Smooth muscle cell of the brain vasculature (primary cell): ENCODE measurements at regions not wholly inside any gene's neighbourhood (a gene's known extent, or its start where the extent isn't known, plus 50 kb on each side); places are given as distances from the start of the nearest gene placed in this dataset.

Experiments
- DNase-seq: peaks from one replicate; pipeline ENCODE4 v3.0.0-alpha.2; 2012; ENCODE audit warnings: low read depth, low spot score

GRCh38 chr2:15779381-15780041 is 160.8 kb upstream of the MYCN start:
- DNase-seq: no peak

GRCh38 chr2:15780234-15780633 is 160.1 kb upstream of the MYCN start:
- DNase-seq: no peak

- DNase-seq: no peak
Observed at GRCh38 chr2:15780912-15781574, 159.3 kb upstream of the MYCN start.

DNA sequence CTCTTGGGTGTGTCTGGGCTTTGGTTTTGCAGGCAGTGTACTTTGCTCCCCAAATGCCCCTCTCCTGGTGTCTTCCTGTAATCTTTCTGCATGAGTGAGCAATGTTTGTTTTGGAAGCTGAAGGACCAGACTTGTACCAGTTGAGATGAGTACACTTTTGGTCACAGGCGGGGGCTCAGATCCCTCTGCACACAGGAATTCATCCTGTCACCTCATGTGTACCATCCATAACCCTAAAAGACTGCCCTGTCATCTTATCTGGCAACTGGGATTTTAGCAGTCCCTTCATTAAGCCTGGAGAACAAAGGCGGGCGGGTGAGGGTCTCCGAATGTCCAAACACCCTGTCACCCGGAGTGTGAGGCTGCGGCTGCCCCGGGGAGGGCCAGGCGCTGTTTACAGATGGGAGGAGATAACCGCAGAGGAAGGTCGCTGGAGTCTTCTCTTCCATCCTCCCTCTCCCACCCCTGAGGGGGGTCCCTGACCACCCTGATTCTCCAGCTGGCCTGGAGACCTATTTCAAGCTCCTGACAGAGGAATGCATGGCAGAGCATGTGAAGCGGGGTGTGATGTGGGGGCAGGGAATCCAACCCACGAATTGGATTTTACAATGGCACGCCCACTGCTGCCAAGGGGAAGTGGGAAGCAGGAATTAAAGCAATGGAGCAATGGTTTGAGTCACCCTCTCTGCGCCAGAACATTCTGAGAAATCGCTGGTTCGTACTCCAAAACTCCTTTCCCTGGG is 158.2 kb upstream of the MYCN start:
- DNase-seq: no peak

DNA sequence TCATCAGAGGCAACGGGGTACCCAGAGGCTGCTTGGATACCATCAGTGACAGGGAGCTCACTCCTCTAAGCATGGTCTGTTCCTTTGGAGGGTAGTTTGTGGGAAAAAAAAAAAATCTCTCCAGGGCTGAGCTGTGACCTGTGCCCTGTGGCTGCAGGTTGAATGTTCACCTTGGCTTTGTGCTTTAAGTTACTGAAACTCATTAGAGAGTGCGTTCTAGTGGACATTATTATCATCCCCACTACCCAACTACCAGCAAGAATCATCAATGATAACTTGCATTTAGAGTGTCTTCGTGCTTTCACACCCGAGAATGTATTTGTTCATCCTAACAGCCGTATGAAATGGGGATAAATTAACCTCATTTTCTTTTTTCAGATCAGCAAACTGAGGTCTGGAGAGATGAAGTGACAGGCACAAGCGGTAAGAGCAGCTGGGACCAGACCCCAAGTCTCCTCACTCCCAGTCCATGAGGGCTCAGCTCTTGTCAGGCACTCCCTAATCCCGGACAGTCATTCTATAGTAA is 157.5 kb upstream of the MYCN start:
- no peak for DNase-seq

GRCh38 chr2:15783489-15783888 is 156.9 kb upstream of the MYCN start:
- no peak for DNase-seq

DNA sequence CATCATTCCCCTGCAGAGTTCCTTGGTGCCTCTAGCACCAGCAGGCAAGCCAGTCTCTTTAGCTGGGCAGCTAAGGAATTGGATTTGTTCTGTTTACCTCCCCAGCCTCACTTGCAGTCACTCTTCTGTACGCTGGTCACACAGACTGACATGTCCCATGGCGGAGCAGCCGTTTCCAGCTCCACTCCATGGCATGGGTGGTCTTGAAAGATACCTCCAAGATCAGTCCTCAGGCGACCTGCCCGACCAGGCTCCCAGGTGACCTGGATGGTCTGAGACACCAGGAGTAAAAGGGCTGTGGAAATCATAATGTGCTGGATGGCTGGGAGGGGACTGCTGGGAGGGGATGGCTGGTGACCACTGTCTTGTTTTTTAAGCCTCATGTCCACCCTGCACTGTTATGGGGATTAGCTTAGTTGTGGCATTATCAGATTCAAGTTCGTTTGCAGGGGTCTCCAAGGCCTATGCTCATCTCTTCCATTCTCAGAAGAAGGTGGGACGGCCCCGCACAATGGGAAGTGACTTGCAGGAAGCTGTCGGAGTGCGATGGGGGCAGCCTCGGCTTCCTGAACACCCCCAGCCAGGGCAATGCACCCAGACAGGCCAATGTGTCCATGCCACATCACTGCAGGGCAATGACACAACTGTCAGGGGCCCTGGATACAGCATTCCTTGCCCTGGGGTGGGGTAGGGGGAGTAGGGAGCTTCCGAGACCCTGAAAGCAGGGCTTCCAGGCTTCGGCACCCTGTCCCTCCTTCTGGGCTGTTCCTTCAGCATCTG is 156.1 kb upstream of the MYCN start:
- DNase-seq: no peak

DNA sequence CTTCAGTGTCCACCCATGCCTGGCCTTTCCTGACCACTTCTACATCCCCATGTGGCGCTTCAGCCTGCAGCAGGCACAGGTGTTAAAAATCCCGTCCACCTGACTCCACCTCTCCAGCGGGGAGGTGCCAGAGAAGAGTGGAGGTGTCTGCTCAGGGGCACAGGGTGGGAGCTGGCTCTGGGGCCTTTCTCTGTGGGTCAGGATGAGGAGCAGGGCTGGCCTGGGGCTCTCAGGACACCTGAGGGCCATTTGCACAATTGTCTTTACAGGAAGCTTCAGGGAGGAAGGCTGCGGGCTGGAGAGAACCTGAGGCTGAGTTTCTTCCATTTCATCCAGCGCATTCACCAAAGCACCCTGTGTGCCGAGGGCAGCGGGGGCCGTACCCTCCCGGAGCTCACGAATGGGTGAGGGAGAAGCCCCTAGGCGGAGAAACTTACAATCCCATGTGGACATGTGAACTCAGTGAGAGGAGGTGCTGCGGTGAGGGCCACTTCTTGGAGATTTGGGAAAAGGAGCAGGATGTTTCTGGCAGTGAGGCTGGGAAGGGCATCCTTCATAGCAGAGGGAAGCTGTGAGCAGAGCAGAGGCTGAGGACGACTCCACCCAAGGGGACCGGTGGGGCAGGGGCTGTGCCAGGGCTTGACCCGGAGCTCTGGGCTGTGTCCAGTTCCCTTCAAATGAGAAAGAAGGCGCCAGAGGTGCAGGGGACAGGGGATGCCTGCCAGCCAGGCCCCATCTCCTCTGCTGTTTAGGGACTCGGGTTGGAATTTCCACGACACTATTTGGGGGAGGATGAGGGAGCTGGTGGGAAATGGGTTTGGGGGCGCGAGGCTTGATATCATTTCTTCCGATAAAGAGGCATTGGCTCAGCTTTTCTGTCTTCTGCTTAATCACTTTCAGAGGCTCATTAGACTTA is 155.2 kb upstream of the MYCN start:
- no peak for DNase-seq

- no peak for DNase-seq
Observed at GRCh38 chr2:15786003-15786654, 154.2 kb upstream of the MYCN start.

DNA sequence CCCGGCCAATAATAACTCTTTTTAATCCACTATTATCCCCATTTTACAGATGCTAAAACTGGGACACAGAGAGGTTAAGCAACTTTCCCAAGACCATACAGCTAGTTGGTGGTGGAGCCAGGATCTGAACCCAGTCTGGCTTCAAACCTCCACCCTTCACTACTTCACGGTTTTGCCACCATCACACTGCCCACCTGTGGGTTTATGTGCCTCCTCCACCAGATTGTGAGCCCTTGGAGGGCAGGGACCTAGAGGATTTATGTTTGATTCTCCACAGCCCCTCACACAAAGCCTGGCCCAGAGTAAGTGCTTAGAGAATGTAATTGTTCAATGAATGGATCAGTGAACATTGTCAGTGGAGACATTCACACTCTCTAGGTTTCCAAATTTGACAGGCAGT is 153.4 kb upstream of the MYCN start:
- no peak for DNase-seq

DNA sequence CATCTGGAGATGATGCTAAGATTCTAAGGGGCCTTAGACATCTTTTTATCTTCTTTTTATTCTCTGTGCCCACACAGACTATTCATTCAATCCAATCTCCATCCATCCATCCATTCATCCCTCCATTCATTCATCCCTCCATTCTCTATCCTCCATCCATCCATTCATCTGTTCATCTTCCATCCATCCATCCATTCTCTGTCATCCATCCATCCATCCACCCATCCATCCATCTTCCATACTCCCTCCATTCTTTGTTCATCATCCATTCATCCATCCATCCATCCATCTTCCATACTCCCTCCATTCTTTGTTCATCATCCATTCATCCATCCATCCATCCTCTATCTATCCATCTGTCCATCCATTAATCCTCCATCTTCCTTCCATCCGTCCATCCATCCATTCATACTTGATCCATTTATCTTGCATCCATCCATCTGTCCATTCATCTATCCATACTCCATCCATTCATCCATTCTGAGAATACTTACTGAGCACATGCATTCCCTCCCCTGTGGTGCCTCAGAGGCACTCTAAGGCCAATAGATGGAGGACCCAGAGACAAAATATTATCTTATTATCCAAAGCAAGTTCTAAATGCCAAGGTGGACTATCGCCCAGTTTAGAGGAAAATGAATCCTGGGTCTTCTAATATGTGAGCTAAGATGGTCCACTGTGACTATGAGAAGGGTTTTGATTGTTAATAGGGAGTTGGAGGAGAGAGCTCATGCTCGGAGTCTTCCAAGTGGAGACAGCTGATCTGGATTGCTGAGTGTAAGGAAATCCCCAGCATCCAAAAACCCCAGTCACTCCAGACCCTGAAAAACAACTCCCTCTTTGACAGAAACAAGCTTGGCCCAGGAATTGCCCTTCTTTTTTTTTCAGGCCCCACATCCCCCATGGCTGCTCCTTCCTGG is 152.6 kb upstream of the MYCN start:
- no peak for DNase-seq

GRCh38 chr2:15788455-15788829 is 151.9 kb upstream of the MYCN start:
- DNase-seq: no peak

GRCh38 chr2:15788830-15789229 is 151.5 kb upstream of the MYCN start:
- DNase-seq: no peak

GRCh38 chr2:15789381-15790062 is 150.8 kb upstream of the MYCN start:
- no peak for DNase-seq

- no peak for DNase-seq
Observed at GRCh38 chr2:15790326-15790725, 150.0 kb upstream of the MYCN start.

DNA sequence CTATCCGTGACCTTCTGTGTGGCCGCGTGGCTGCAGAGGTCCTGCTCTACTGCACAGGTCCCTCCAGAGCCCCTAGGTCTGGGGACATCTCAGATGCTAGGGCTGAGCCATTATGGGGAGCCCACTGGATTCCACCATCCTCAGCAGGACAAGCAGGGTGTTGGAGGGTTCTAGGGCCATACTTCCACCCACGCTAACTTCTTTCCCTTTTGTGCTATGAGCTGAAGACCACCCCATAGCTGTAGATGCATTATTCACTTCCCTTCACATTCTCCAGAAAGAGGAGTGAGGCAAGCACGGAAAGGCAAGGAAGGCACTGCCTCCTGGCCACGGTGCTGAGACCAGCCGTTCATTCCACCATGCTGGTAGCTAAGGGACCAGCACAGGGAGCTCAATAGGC is 149.5 kb upstream of the MYCN start:
- DNase-seq: no peak

DNA sequence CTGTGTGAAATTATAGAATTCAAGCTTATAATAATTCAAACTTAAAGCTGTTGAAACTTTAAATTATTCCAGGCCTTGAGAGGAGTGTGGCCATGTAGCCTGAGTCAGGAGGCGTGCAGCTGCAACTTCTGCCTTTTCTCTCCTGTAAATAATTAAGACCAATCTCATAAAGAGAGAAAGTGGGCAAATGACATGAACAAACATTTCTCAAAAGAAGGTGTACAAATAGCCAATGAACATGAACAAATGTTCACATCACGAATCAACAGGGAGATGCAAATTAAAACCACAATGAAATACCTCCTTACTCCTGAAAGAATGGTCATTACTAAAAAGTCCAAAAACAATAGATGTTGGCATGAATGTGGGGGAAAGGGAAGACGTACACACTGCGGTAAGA is 149.1 kb upstream of the MYCN start:
- no peak for DNase-seq

DNA sequence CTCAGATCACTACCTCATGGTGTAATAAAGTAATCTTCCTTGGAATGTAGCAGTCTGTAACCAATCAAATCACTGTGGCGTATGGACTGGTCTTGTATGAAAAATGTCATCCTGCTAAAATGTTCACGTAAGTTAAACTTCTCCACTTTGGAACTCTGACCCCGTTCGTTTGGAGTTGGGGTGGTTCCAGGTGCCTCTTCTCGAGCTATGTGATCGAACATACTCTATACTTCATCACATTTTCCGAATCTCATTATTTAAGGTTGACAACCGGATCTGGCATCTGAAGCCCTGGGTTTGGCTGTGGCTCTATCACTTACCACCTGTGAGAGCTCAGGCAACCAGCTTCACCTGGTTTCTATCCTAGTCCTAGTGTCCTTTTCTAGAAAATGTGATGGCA is 148.0 kb upstream of the MYCN start:
- DNase-seq: no peak
